SU-DHL-6 (cell line): ENCODE measurements at regions not wholly inside any gene's neighbourhood (a gene's known extent, or its start where the extent isn't known, plus 50 kb on each side); places are given as distances from the start of the nearest gene placed in this dataset.

Source experiments
- H2AFZ ChIP-seq: fragments of 200-600 bp; sonication (generic); 2 replicates; pipeline ENCODE4 v1.6.1; 2014; ENCODE audit warnings: low read depth, mild to moderate bottlenecking, moderate library complexity, mixed read lengths, antibody characterized with exemption, low read length; ENCODE audit not compliant: severe bottlenecking
- H3F3A ChIP-seq: fragments of 200-600 bp; shearing (Covaris generic); 2 replicates; pipeline ENCODE4 v1.6.0; 2016; ENCODE audit warnings: antibody characterized with exemption, mild to moderate bottlenecking; ENCODE audit not compliant: insufficient read depth
- H3K27ac ChIP-seq: fragments of 200-600 bp; sonication (generic); 2 replicates; pipeline ENCODE4 v1.5.1; 2016; ENCODE audit warnings: low read depth, mild to moderate bottlenecking, low read length, moderate library complexity, mixed read lengths
- H3K27me3 ChIP-seq: fragments of 200-600 bp; sonication (generic), shearing (Covaris generic); 2 replicates; pipeline ENCODE4 v1.6.0; 2014; ENCODE audit warnings: mild to moderate bottlenecking, low read length
- H3K36me3 ChIP-seq: fragments of 200-600 bp; sonication (generic); 2 replicates; pipeline ENCODE4 v1.6.1; 2014; ENCODE audit warnings: mild to moderate bottlenecking, low read length, mixed read lengths
- H3K4me2 ChIP-seq: fragments of 300-600, 200-600 bp; shearing (Covaris generic), sonication (generic); 2 replicates; pipeline ENCODE4 v1.6.0; 2014; ENCODE audit warnings: low read length, low read depth, mild to moderate bottlenecking; ENCODE audit not compliant: poor library complexity, severe bottlenecking
- H3K4me3 ChIP-seq: fragments of 200-600 bp; sonication (generic); 2 replicates; pipeline ENCODE4 v1.5.1; 2014; ENCODE audit warnings: antibody characterized with exemption, low read length, mild to moderate bottlenecking, mixed read lengths; ENCODE audit not compliant: insufficient read depth, poor library complexity, severe bottlenecking
- H3K79me2 ChIP-seq: fragments of 200-600 bp; sonication (generic); 2 replicates; pipeline ENCODE4 v1.6.1; 2014; ENCODE audit warnings: mild to moderate bottlenecking, low read length, moderate library complexity; ENCODE audit not compliant: insufficient read depth
- H3K9ac ChIP-seq: fragments of 200-600 bp; sonication (generic); 2 replicates; pipeline ENCODE4 v1.7.0; 2014; ENCODE audit warnings: mild to moderate bottlenecking, low read length
- H3K9me2 ChIP-seq: fragments of 200-600 bp; sonication (generic); replicated peaks from 2 replicates; pipeline ENCODE4 v1.6.1; 2014; ENCODE audit warnings: low read length; ENCODE audit not compliant: insufficient read depth
- H3K9me3 ChIP-seq: fragments of 200-600 bp; sonication (generic); 2 replicates; pipeline ENCODE4 v1.6.1; 2014; ENCODE audit warnings: low read length, mixed read lengths; ENCODE audit not compliant: insufficient read depth
- H4K20me1 ChIP-seq: fragments of 200-600 bp; sonication (generic); 2 replicates; pipeline ENCODE4 v1.6.1; 2014; ENCODE audit warnings: low read depth, mild to moderate bottlenecking, antibody characterized with exemption, low read length, moderate library complexity, mixed read lengths
- EZH2phosphoT487 ChIP-seq: fragments of 200-600 bp; sonication (generic), shearing (Covaris generic); conservative IDR thresholded peaks from 2 replicates; pipeline ENCODE4 v1.6.1; 2018; ENCODE audit warnings: mild to moderate bottlenecking, antibody characterized with exemption, low read length, moderate library complexity, mixed read lengths
- TF ChIP-seq, protein P1 (sequence below): fragments of 200-600 bp; sonication (generic); IDR thresholded peaks from one replicate; pipeline ENCODE4 v1.5.1; 2017; ENCODE audit warnings: antibody characterized with exemption, mild to moderate bottlenecking, low read length, moderate library complexity; ENCODE audit not compliant: insufficient read depth, poor library complexity, severe bottlenecking

DNA sequence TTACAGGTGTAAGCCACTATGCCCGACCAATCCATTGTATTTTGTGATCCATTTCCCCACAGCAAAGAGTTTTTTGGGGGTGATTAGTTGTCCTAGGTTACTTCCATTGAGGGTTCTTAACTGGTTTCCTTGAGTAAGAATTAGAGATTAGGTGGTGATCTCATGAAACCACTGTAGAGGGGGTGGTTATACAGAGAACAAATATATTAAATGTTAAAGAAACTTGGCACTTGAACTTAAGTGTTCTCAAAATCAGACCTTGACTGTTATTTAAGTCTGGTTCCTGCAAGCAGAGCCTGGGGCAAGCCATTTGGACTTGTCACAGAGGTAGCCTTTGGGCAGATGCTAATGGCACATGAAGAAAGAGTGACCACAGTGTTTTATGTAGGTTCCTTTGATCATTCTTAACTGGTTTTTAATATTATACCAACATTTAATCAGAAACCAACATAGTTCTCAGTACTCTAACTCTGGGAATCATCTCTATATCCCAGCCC is 288.5 kb downstream of the SOX4 start:
- TF ChIP-seq EZH2phosphoT487: no peak
- TF ChIP-seq, protein P1, sequence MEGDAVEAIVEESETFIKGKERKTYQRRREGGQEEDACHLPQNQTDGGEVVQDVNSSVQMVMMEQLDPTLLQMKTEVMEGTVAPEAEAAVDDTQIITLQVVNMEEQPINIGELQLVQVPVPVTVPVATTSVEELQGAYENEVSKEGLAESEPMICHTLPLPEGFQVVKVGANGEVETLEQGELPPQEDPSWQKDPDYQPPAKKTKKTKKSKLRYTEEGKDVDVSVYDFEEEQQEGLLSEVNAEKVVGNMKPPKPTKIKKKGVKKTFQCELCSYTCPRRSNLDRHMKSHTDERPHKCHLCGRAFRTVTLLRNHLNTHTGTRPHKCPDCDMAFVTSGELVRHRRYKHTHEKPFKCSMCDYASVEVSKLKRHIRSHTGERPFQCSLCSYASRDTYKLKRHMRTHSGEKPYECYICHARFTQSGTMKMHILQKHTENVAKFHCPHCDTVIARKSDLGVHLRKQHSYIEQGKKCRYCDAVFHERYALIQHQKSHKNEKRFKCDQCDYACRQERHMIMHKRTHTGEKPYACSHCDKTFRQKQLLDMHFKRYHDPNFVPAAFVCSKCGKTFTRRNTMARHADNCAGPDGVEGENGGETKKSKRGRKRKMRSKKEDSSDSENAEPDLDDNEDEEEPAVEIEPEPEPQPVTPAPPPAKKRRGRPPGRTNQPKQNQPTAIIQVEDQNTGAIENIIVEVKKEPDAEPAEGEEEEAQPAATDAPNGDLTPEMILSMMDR: no peak
- H3K9me2 ChIP-seq: no peaks in the 10 kb centered on the region; the same call in 1 of the 2 replicates
- no peak overlapping the region for H3K9ac ChIP-seq
- no peaks in the 10 kb centered on the region for H3K27me3 ChIP-seq
- no peaks in the 10 kb centered on the region for H3K79me2 ChIP-seq
- H3K4me3 ChIP-seq: no peak overlapping the region
- H3K27ac ChIP-seq: no peak overlapping the region
- no peaks in the 10 kb centered on the region for H3K36me3 ChIP-seq
- H2AFZ ChIP-seq: no peak overlapping the region
- no peaks in the 10 kb centered on the region for H3K9me3 ChIP-seq
- H3F3A ChIP-seq: no peaks in the 10 kb centered on the region
- no peaks in the 10 kb centered on the region for H4K20me1 ChIP-seq
- H3K4me2 ChIP-seq: no peak overlapping the region

DNA sequence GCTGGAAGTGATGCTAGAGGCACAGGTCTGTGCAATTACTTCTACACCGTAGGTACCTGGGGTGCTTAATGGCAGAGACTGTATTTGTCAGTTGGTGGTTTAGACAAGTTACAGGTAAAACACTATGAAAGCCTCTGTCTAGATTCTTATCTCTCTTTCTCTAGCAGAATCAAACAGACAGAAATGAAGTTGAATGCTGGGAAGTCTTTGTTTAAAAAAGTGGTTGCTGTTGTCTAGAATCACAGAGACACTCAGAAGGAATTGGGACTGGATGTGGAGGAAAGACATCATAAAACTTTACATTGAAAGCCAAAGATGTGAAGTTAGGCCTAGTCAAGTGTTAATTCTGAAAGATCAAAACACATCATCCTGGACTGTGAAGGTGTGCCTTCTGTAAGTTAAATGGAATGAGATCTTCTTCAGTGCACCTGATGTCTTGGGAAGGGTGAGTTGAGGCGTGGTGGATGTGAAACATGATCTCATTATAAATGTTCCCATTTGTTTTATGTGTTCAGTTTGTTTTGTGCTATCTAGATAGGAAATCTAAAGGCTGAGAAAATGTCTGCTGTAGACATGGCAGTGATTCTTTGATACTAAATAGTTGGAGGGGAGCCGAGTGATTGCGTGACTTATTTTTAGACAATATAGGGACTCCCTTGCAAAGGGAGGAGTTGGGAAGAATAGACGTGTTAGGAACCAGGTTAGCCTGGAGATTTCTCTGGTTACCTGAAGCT is 290.2 kb downstream of the SOX4 start:
- Histone ChIP-seq H3K4me2 (no peak overlapping the region), H3K9ac (no peak overlapping the region), H3K27ac (no peak overlapping the region), H3K79me2 (no peaks in the 10 kb centered on the region), H4K20me1 (no peaks in the 10 kb centered on the region), H3K4me3 (no peak overlapping the region), H3F3A (no peaks in the 10 kb centered on the region), H2AFZ (no peak overlapping the region), H3K36me3 (no peaks in the 10 kb centered on the region), H3K9me3 (no peaks in the 10 kb centered on the region), H3K27me3 (no peaks in the 10 kb centered on the region), H3K9me2 (no peaks in the 10 kb centered on the region; the same call in 1 of the 2 replicates)
- TF ChIP-seq, protein P1: no peak
- no peak for TF ChIP-seq EZH2phosphoT487

DNA sequence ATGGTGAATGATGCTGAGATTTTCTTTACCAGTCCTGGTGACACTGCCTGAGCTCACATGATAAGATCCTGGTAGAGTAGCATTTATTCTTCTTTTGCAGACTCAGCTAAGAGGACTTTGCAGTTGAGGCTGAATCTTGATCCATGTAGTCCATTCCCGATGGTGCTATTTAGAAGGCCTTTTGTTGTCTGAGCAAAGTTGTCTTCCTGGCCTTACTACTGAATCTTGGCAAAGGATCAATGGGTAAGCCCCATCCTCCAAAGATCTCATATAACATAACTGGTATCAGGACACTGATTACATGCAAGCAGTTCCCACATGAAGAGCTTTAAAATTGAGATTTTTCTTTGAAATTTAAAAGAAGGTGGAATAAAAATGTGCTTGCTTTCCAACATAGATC is 291.6 kb downstream of the SOX4 start:
- Histone ChIP-seq H3K4me2 (no peak overlapping the region), H3K9ac (no peak overlapping the region)

More for the DNA sequence above, 291.6 kb downstream of the SOX4 start:
- Histone ChIP-seq H3K27me3 (no peaks in the 10 kb centered on the region), H4K20me1 (no peaks in the 10 kb centered on the region), H3F3A (no peaks in the 10 kb centered on the region), H3K27ac (no peak overlapping the region), H3K79me2 (no peaks in the 10 kb centered on the region), H2AFZ (no peak overlapping the region), H3K4me3 (no peak overlapping the region), H3K9me3 (no peaks in the 10 kb centered on the region), H3K36me3 (no peaks in the 10 kb centered on the region), H3K9me2 (no peaks in the 10 kb centered on the region; the same call in 1 of the 2 replicates)
- TF ChIP-seq EZH2phosphoT487: no peak
- TF ChIP-seq, protein P1: no peak
